ENCODE measurements at regions not wholly inside any gene's neighbourhood (a gene's known extent, or its start where the extent isn't known, plus 50 kb on each side); places are given as distances from the start of the nearest gene placed in this dataset.

DNA sequence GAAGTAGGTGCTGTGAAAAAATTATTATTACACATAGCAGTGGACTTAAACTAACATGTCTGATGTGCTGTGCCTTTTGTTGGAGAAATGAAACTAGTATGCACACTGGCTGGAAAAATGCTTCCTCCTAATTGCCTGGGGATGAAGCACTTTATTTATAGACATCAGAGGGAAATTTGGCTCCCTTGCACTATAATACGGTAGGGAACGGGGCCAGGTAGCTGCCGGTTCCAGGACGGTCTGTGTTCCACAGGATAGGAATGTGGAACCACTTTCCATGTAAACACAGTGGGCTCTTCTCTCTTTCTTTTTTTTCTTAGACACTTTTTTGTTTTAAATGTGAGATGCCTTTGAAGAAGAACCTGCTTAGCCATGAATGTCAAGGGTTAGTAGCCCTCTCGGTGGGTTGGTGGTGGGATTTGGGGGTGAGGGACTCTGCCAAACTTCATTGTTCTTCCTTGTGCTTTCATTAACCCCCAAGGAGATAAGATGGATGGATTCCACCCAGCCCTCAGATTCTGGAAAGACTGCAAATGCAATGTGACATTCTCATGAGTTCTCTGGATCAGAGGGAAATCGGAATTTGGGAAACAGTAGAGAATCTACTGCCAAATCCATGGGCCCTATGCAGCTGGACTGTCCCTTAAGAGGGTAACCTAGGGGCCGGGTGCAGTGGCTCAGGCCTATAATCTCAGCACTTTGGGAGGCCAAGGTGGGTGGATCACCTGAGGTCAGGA lies 58.0 kb upstream of the GSC start:
- H3K14ac ChIP-seq (ENCODE audit: low read length): no peak overlapping the region
- H3K4me1 ChIP-seq (ENCODE audit: control insufficient read depth in 2 of 2, insufficient read depth in 1 of 2, low read depth in 1 of 2, low read length in 2 of 2): no peaks in the 10 kb centered on the region
- H3K23ac ChIP-seq (ENCODE audit: low read depth, low read length, poor library complexity): no peak overlapping the region
- H2AK5ac ChIP-seq (ENCODE audit: low read depth, low read length): no peak overlapping the region
- H3K4ac ChIP-seq (ENCODE audit: low read length): no peak overlapping the region
- H3K27me3 ChIP-seq (ENCODE audit: control insufficient read depth in 3 of 3, insufficient read depth in 3 of 3, low read depth in 1 of 3, low read length in 3 of 3): no peaks in the 10 kb centered on the region
- no peaks in the 10 kb centered on the region for H3K79me1 ChIP-seq (ENCODE audit: low read depth, low read length)
- no peaks in the 10 kb centered on the region for H3K36me3 ChIP-seq (replicated peaks in 1 of 2; ENCODE audit: control insufficient read depth in 2 of 2, insufficient read depth in 2 of 2, low read length in 2 of 2)
- no peak overlapping the region for H3K4me3 ChIP-seq (ENCODE audit: low read length in 2 of 2)
- no peak for DNase-seq (ENCODE audit: low spot score)
- no peak overlapping the region for H4K91ac ChIP-seq (ENCODE audit: low read depth, low read length, poor library complexity)
- no peak overlapping the region for H3K4me2 ChIP-seq (ENCODE audit: insufficient read depth, low read length, poor library complexity, severe bottlenecking)
- no peak overlapping the region for H3K9ac ChIP-seq (ENCODE audit: low read depth, low read length, poor library complexity)
- no peak overlapping the region for H2BK5ac ChIP-seq (ENCODE audit: low read length)
- peaks cover 0 to 9% of the 10 kb centered on the region in 2 donors for H3K9me3 ChIP-seq (replicated peaks in 1 of 2; ENCODE audit: control insufficient read depth in 2 of 2, insufficient read depth in 1 of 2, low read depth in 1 of 2, low read length in 2 of 2)
- WGBS, 2 donors (ENCODE audit: extremely low coverage in 2 of 2, insufficient read length in 2 of 2, insufficient replicate concordance in 1 of 2): no CpG with 5 or more reads among the region's 7 CpGs
- H2AFZ ChIP-seq (ENCODE audit: low read length): no peak overlapping the region
- no peak overlapping the region for H4K8ac ChIP-seq (ENCODE audit: low read depth, low read length)
- no peak overlapping the region for H2BK120ac ChIP-seq (ENCODE audit: low read depth, low read length)
- no peak overlapping the region for H3K18ac ChIP-seq (ENCODE audit: low read length)
- H2BK15ac ChIP-seq (ENCODE audit: low read length): no peak overlapping the region
- H3K27ac ChIP-seq (replicated peaks; ENCODE audit: low read length): no peak overlapping the region
- no peak overlapping the region for H2BK12ac ChIP-seq (ENCODE audit: low read length)

DNA sequence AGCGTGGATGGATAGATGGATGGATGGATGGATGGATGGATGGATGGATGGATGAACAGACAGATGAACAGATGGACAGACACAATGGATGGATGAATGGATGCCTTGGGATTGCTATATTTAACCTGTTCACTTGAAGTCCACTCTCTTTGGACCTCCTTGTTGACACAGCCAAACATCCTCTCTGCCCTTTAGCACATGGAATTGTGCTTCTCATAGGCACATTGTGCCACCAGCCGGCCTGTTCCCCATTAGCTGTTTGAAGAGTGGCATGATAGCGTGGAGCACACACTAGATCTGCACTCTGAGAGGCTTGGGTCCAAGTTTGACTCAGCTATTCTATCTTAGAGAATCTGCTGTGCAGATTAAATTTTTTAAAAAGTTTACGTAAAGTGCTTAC lies 56.9 kb upstream of the GSC start:
- H2BK120ac ChIP-seq (ENCODE audit: low read depth, low read length): no peak overlapping the region
- H2BK5ac ChIP-seq (ENCODE audit: low read length): no peak overlapping the region
- H3K23ac ChIP-seq (ENCODE audit: low read depth, low read length, poor library complexity): no peak overlapping the region
- H2BK15ac ChIP-seq (ENCODE audit: low read length): no peak overlapping the region
- no peaks in the 10 kb centered on the region for H3K79me1 ChIP-seq (ENCODE audit: low read depth, low read length)
- H3K27me3 ChIP-seq (ENCODE audit: control insufficient read depth in 3 of 3, insufficient read depth in 3 of 3, low read depth in 1 of 3, low read length in 3 of 3): no peaks in the 10 kb centered on the region
- DNase-seq (ENCODE audit: low spot score): no peak
- H2AFZ ChIP-seq (ENCODE audit: low read length): no peak overlapping the region
- H2AK5ac ChIP-seq (ENCODE audit: low read depth, low read length): no peak overlapping the region
- H3K9me3 ChIP-seq (replicated peaks in 1 of 2; ENCODE audit: control insufficient read depth in 2 of 2, insufficient read depth in 1 of 2, low read depth in 1 of 2, low read length in 2 of 2): peaks cover 0 to 9% of the 10 kb centered on the region in 2 donors
- H3K4me2 ChIP-seq (ENCODE audit: insufficient read depth, low read length, poor library complexity, severe bottlenecking): no peak overlapping the region
- H3K18ac ChIP-seq (ENCODE audit: low read length): no peak overlapping the region
- H4K91ac ChIP-seq (ENCODE audit: low read depth, low read length, poor library complexity): no peak overlapping the region
- H3K4ac ChIP-seq (ENCODE audit: low read length): no peak overlapping the region
- no peak overlapping the region for H3K27ac ChIP-seq (replicated peaks; ENCODE audit: low read length)
- no peak overlapping the region for H3K9ac ChIP-seq (ENCODE audit: low read depth, low read length, poor library complexity)
- H3K14ac ChIP-seq (ENCODE audit: low read length): no peak overlapping the region
- H3K4me3 ChIP-seq (ENCODE audit: low read length in 2 of 2): no peak overlapping the region
- no peak overlapping the region for H4K8ac ChIP-seq (ENCODE audit: low read depth, low read length)
- 100% methylated on average over 1 of the region's 4 CpGs; no CpG with 5 or more reads in 1 of the 2 donors for WGBS, 2 donors (ENCODE audit: extremely low coverage in 2 of 2, insufficient read length in 2 of 2, insufficient replicate concordance in 1 of 2)
- no peak overlapping the region for H2BK12ac ChIP-seq (ENCODE audit: low read length)
- H3K36me3 ChIP-seq (replicated peaks in 1 of 2; ENCODE audit: control insufficient read depth in 2 of 2, insufficient read depth in 2 of 2, low read length in 2 of 2): no peaks in the 10 kb centered on the region
- H3K4me1 ChIP-seq (ENCODE audit: control insufficient read depth in 2 of 2, insufficient read depth in 1 of 2, low read depth in 1 of 2, low read length in 2 of 2): no peaks in the 10 kb centered on the region

DNA sequence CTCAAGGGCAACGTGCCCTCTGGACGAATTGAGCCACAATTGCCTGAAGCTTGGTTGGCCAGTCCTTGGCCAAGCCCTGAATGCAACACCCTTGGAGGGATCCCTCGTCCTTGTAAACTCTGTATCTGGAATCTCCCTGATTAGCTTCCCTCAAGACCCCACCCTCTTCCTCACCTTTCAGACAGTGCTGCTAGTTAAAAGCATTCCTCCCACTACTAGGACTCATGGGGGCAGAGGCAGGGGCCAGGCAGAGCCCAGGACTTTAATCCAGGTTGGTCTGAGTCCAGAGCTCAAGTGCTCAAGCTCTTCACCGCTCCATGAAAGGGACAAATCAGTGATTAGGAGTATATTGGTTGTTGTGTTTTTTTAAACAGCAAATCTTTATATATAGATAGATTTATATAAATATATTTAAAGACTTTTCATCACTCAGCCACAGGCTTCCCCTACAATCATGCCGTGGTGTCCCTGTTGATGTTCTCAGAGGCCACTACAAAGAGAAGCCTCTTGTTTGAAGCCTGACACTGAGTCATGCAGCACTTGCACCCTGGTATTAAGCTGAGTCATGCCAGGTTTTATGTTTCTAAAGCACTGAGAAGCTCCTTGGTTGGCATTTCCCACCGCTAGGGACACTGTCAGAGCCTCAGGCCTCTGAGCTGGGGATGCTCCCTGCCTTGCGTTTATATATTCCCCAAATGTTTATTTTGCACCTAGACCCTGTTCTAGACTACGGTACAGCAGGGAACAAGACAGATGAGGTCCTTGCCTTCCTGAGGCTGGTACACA lies 53.8 kb upstream of the GSC start:
- no peak overlapping the region for H3K4me2 ChIP-seq (ENCODE audit: insufficient read depth, low read length, poor library complexity, severe bottlenecking)
- H3K4ac ChIP-seq (ENCODE audit: low read length): no peak overlapping the region
- no peaks in the 10 kb centered on the region for H3K27me3 ChIP-seq (ENCODE audit: control insufficient read depth in 3 of 3, insufficient read depth in 3 of 3, low read depth in 1 of 3, low read length in 3 of 3)
- H3K4me3 ChIP-seq (ENCODE audit: low read length in 2 of 2): no peak overlapping the region
- H3K79me1 ChIP-seq (ENCODE audit: low read depth, low read length): no peaks in the 10 kb centered on the region
- H2BK15ac ChIP-seq (ENCODE audit: low read length): no peak overlapping the region
- no peak overlapping the region for H2BK120ac ChIP-seq (ENCODE audit: low read depth, low read length)
- no CpG with 5 or more reads among the region's 8 CpGs for WGBS, 2 donors (ENCODE audit: extremely low coverage in 2 of 2, insufficient read length in 2 of 2, insufficient replicate concordance in 1 of 2)
- DNase-seq (ENCODE audit: low spot score): no peak
- H2BK12ac ChIP-seq (ENCODE audit: low read length): no peak overlapping the region
- no peaks in the 10 kb centered on the region for H3K36me3 ChIP-seq (replicated peaks in 1 of 2; ENCODE audit: control insufficient read depth in 2 of 2, insufficient read depth in 2 of 2, low read length in 2 of 2)
- no peak overlapping the region for H3K23ac ChIP-seq (ENCODE audit: low read depth, low read length, poor library complexity)
- no peaks in the 10 kb centered on the region for H3K4me1 ChIP-seq (ENCODE audit: control insufficient read depth in 2 of 2, insufficient read depth in 1 of 2, low read depth in 1 of 2, low read length in 2 of 2)
- H2BK5ac ChIP-seq (ENCODE audit: low read length): no peak overlapping the region
- no peak overlapping the region for H2AFZ ChIP-seq (ENCODE audit: low read length)
- H3K27ac ChIP-seq (replicated peaks; ENCODE audit: low read length): no peak overlapping the region
- H4K8ac ChIP-seq (ENCODE audit: low read depth, low read length): no peak overlapping the region
- no peak overlapping the region for H3K18ac ChIP-seq (ENCODE audit: low read length)
- peaks cover 0 to 9% of the 10 kb centered on the region in 2 donors for H3K9me3 ChIP-seq (replicated peaks in 1 of 2; ENCODE audit: control insufficient read depth in 2 of 2, insufficient read depth in 1 of 2, low read depth in 1 of 2, low read length in 2 of 2)
- no peak overlapping the region for H2AK5ac ChIP-seq (ENCODE audit: low read depth, low read length)
- H4K91ac ChIP-seq (ENCODE audit: low read depth, low read length, poor library complexity): no peak overlapping the region
- no peak overlapping the region for H3K9ac ChIP-seq (ENCODE audit: low read depth, low read length, poor library complexity)
- H3K14ac ChIP-seq (ENCODE audit: low read length): no peak overlapping the region

DNA sequence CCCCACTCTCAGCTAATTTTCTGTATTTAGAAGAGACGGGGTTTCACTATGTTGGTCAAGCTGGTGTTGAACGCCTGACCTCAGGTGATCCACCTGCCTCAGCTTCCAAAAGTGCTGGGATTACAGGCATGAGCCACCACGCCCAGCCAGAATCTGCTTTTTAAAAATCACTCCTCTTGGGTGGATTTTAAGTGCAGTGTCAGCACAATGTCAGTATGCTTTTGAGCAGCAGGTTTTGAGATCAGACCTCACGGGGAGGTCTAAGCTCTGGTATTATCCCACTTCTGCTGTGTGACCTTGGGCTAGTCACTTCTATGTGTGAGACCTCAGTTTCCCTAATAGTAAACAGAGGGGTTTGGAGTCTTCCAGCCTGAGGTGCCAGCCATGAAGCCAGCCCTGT lies 51.8 kb upstream of the GSC start:
- Histone ChIP-seq H3K79me1 (ENCODE audit: low read depth, low read length) (no peaks in the 10 kb centered on the region), H3K4me1 (ENCODE audit: control insufficient read depth in 2 of 2, insufficient read depth in 1 of 2, low read depth in 1 of 2, low read length in 2 of 2) (no peaks in the 10 kb centered on the region), H2BK12ac (ENCODE audit: low read length) (no peak overlapping the region), H3K9ac (ENCODE audit: low read depth, low read length, poor library complexity) (no peak overlapping the region), H3K27me3 (ENCODE audit: control insufficient read depth in 3 of 3, insufficient read depth in 3 of 3, low read depth in 1 of 3, low read length in 3 of 3) (no peaks in the 10 kb centered on the region), H2BK5ac (ENCODE audit: low read length) (no peak overlapping the region), H3K27ac (replicated peaks; ENCODE audit: low read length) (no peak overlapping the region), H3K14ac (ENCODE audit: low read length) (no peak overlapping the region), H4K8ac (ENCODE audit: low read depth, low read length) (no peak overlapping the region), H3K23ac (ENCODE audit: low read depth, low read length, poor library complexity) (no peak overlapping the region), H2AK5ac (ENCODE audit: low read depth, low read length) (no peak overlapping the region), H4K91ac (ENCODE audit: low read depth, low read length, poor library complexity) (no peak overlapping the region), H3K36me3 (replicated peaks in 1 of 2; ENCODE audit: control insufficient read depth in 2 of 2, insufficient read depth in 2 of 2, low read length in 2 of 2) (no peaks in the 10 kb centered on the region), H3K4ac (ENCODE audit: low read length) (no peak overlapping the region), H2AFZ (ENCODE audit: low read length) (no peak overlapping the region), H3K9me3 (replicated peaks in 1 of 2; ENCODE audit: control insufficient read depth in 2 of 2, insufficient read depth in 1 of 2, low read depth in 1 of 2, low read length in 2 of 2) (peaks cover 0 to 11% of the 10 kb centered on the region in 2 donors), H3K4me3 (ENCODE audit: low read length in 2 of 2) (no peak overlapping the region), H2BK120ac (ENCODE audit: low read depth, low read length) (no peak overlapping the region), H3K4me2 (ENCODE audit: insufficient read depth, low read length, poor library complexity, severe bottlenecking) (no peak overlapping the region), H2BK15ac (ENCODE audit: low read length) (no peak overlapping the region), H3K18ac (ENCODE audit: low read length) (no peak overlapping the region)
- WGBS, 2 donors (ENCODE audit: extremely low coverage in 2 of 2, insufficient read length in 2 of 2, insufficient replicate concordance in 1 of 2): no CpG with 5 or more reads among the region's 4 CpGs
- DNase-seq (ENCODE audit: low spot score): no peak

Measured in neuronal stem cell (in vitro differentiated cells).